ENCODE measurements at regions not wholly inside any gene's neighbourhood (a gene's known extent, or its start where the extent isn't known, plus 50 kb on each side); places are given as distances from the start of the nearest gene placed in this dataset.
A peak's percentile ranks its signal among the peaks of the same experiment; 100 is the strongest.
"Not testable (repeated sequence)": the region's sequence is repeated elsewhere in the genome, so short reads cannot be mapped to it uniquely, and the experiment has no call there.

DNA sequence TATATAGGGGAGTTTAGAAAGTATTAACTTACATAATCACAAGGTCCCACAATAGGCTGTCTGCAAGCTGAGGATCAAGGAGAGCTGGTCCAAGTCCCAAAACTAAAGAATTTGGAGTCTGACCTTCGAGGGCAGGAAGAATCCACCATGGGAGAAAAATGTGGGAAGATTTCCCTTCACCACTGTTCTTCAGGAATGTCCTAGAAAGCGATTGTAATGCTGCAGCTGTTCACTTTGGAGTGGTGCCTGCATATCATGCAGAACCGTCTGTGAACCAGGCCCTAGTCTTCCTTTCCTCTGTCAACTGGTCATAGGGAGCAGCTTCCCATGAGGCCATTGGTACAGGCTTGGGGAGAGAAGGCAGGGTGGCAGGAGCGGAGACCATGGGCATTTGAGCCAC is 497.9 kb upstream of the ARPP21 start:
- Histone ChIP-seq H3K9me2 (ENCODE audit: insufficient read depth) (peaks cover 4% of the 10 kb centered on the region; the same call in 1 of the 2 replicates), H3K79me2 (replicated peaks; ENCODE audit: insufficient read depth) (no peaks in the 10 kb centered on the region), H3K36me3 (ENCODE audit: insufficient read depth) (no peaks in the 10 kb centered on the region), H3K4me3 (no peak overlapping the region), H3K4me1 (ENCODE audit: insufficient read depth) (no peaks in the 10 kb centered on the region), H4K20me1 (replicated peaks; ENCODE audit: insufficient read depth) (no peaks in the 10 kb centered on the region), H3K4me2 (no peak overlapping the region), H3K27ac (ENCODE audit: low read depth) (no peak overlapping the region), H2AFZ (no peak overlapping the region), H3K27me3 (ENCODE audit: insufficient read depth) (no peaks in the 10 kb centered on the region), H3F3A (replicated peaks; ENCODE audit: low read depth) (no peaks in the 10 kb centered on the region)
- Mint-ChIP-seq H3K27ac (no peak overlapping the region), H3K27me3 (ENCODE audit: insufficient read depth, low read depth, poor library complexity) (no peaks in the 10 kb centered on the region), H3K4me3 (no peak overlapping the region), H3K36me3 (ENCODE audit: low read depth) (no peaks in the 10 kb centered on the region), H3K4me1 (no peaks in the 10 kb centered on the region), H3K9me3 (peaks cover 5% of the 10 kb centered on the region; the same call in 2 of the 3 replicates)
- DNase-seq (ENCODE audit: low spot score) (no peak), ATAC-seq (no peak)
- no peak for TF ChIP-seq ZNF331 (CRISPR knock-in tag; IDR thresholded peaks at IDR 0.05; ENCODE audit: low read depth)

DNA sequence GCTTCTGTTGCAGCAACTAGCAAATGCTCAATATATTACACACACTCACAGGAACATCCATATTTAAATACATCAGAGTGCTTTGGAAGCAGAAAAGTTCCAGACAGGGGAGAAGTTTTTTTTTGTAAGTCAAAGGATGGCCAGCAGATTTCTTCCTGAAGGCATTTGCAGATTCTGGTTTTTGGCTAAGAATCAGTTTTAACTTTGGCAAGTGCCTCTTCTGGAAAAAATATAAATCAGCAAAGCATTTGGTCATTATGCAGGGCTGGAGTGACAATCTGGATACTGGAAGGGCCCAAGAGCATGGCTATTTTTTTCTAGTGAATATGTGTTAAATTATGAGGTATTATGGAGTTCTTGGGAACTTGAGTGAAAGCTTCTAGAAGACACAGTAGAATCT is 495.3 kb upstream of the ARPP21 start:
- Histone ChIP-seq H3K4me3 (no peak overlapping the region), H3K9me2 (ENCODE audit: insufficient read depth) (peaks cover 4% of the 10 kb centered on the region; the same call in 1 of the 2 replicates), H3K4me1 (ENCODE audit: insufficient read depth) (peaks cover 11% of the 10 kb centered on the region), H3K27me3 (ENCODE audit: insufficient read depth) (no peaks in the 10 kb centered on the region), H3K27ac (ENCODE audit: low read depth) (no peak overlapping the region), H3F3A (replicated peaks; ENCODE audit: low read depth) (no peaks in the 10 kb centered on the region), H4K20me1 (replicated peaks; ENCODE audit: insufficient read depth) (no peaks in the 10 kb centered on the region), H3K36me3 (ENCODE audit: insufficient read depth) (no peaks in the 10 kb centered on the region), H2AFZ (no peak overlapping the region), H3K79me2 (replicated peaks; ENCODE audit: insufficient read depth) (no peaks in the 10 kb centered on the region), H3K4me2 (no peak overlapping the region)
- no peak for DNase-seq (ENCODE audit: low spot score)
- Mint-ChIP-seq H3K27ac (no peak overlapping the region), H3K27me3 (ENCODE audit: insufficient read depth, low read depth, poor library complexity) (no peaks in the 10 kb centered on the region), H3K9me3 (peaks cover 5% of the 10 kb centered on the region; the same call in 2 of the 3 replicates), H3K36me3 (ENCODE audit: low read depth) (no peaks in the 10 kb centered on the region), H3K4me3 (no peak overlapping the region), H3K4me1 (peaks cover 9% of the 10 kb centered on the region)
- no peak for ATAC-seq
- TF ChIP-seq, protein P1, sequence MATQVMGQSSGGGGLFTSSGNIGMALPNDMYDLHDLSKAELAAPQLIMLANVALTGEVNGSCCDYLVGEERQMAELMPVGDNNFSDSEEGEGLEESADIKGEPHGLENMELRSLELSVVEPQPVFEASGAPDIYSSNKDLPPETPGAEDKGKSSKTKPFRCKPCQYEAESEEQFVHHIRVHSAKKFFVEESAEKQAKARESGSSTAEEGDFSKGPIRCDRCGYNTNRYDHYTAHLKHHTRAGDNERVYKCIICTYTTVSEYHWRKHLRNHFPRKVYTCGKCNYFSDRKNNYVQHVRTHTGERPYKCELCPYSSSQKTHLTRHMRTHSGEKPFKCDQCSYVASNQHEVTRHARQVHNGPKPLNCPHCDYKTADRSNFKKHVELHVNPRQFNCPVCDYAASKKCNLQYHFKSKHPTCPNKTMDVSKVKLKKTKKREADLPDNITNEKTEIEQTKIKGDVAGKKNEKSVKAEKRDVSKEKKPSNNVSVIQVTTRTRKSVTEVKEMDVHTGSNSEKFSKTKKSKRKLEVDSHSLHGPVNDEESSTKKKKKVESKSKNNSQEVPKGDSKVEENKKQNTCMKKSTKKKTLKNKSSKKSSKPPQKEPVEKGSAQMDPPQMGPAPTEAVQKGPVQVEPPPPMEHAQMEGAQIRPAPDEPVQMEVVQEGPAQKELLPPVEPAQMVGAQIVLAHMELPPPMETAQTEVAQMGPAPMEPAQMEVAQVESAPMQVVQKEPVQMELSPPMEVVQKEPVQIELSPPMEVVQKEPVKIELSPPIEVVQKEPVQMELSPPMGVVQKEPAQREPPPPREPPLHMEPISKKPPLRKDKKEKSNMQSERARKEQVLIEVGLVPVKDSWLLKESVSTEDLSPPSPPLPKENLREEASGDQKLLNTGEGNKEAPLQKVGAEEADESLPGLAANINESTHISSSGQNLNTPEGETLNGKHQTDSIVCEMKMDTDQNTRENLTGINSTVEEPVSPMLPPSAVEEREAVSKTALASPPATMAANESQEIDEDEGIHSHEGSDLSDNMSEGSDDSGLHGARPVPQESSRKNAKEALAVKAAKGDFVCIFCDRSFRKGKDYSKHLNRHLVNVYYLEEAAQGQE (IDR thresholded peaks at IDR 0.05; ENCODE audit: unreplicated experiment) = no peak
- TF ChIP-seq JUNB (IDR thresholded peaks at IDR 0.05; ENCODE audit: unreplicated experiment) = no peak
- TF ChIP-seq, protein P2, sequence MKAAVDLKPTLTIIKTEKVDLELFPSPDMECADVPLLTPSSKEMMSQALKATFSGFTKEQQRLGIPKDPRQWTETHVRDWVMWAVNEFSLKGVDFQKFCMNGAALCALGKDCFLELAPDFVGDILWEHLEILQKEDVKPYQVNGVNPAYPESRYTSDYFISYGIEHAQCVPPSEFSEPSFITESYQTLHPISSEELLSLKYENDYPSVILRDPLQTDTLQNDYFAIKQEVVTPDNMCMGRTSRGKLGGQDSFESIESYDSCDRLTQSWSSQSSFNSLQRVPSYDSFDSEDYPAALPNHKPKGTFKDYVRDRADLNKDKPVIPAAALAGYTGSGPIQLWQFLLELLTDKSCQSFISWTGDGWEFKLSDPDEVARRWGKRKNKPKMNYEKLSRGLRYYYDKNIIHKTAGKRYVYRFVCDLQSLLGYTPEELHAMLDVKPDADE (IDR thresholded peaks at IDR 0.05) = no peak

DNA sequence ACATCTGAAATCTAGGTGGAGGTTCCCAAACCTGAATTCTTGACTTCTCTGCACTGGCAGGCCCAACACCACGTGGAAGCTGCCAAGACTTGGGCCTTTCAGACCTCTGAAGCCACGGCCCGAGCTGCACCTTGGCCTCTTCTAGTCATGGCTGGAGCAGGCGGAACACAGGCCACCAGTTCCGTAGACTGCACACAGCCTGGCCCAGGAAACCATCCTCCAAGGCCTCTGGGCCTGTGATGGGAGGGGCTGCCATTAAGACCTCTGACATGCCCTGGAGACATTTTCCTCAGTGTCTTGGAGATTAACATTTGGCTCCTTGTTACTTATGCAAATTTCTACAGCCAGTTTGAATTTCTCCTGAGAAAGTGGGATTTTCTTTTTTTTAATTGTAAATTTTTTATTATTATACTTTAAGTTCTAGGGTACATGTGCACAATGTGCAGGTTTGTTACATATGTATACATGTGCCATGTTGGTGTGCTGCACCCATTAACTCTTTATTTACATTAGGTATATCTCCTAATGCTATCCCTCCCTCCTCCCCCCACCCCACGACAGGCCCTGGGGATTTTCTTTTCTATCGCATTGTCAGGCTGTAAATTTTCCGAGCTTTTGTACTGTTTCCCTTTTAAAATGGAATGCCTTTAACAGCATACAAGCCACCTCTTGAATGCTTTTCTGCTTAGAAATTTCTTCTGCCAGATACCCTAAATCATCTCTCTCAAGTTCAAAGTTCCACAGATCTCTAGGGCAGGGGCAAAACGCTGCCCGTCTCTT is 492.9 kb upstream of the ARPP21 start:
- H3K27ac ChIP-seq (ENCODE audit: low read depth); H3K4me3 Mint-ChIP-seq; H3K27me3 Mint-ChIP-seq (ENCODE audit: insufficient read depth, low read depth, poor library complexity); H3K27me3 ChIP-seq (ENCODE audit: insufficient read depth); H3K9me2 ChIP-seq (ENCODE audit: insufficient read depth); H4K20me1 ChIP-seq (replicated peaks; ENCODE audit: insufficient read depth); DNase-seq (ENCODE audit: low spot score); H3K79me2 ChIP-seq (replicated peaks; ENCODE audit: insufficient read depth); ATAC-seq; H3K36me3 Mint-ChIP-seq (ENCODE audit: low read depth); H3K36me3 ChIP-seq (ENCODE audit: insufficient read depth); H3K4me1 Mint-ChIP-seq; H3K9me3 Mint-ChIP-seq; H3K4me3 ChIP-seq; H3F3A ChIP-seq (replicated peaks; ENCODE audit: low read depth): not testable (repeated sequence)
- peak overlapping the region; percentile 69 for H2AFZ ChIP-seq
- H3K4me2 ChIP-seq = 0 out of 2 replicates have a peak overlapping the region, but pooled peaks have one; percentile 1
- peak overlapping the region; percentile 39; the same call in 1 of the 2 replicates for H3K27ac Mint-ChIP-seq
- H3K4me1 ChIP-seq (ENCODE audit: insufficient read depth) = peaks cover 11% of the 10 kb centered on the region

Data from GM23338 (cell line).